GM18870 (cell line): ENCODE measurements at regions not wholly inside any gene's neighbourhood (a gene's known extent, or its start where the extent isn't known, plus 50 kb on each side); places are given as distances from the start of the nearest gene placed in this dataset.

Source experiments
- ATAC-seq: cut with Tn5 transposase; IDR thresholded peaks from one replicate; pipeline ENCODE4 v1.9.1; 2021; ENCODE audit warnings: moderate library complexity; ENCODE audit not compliant: unreplicated experiment

DNA sequence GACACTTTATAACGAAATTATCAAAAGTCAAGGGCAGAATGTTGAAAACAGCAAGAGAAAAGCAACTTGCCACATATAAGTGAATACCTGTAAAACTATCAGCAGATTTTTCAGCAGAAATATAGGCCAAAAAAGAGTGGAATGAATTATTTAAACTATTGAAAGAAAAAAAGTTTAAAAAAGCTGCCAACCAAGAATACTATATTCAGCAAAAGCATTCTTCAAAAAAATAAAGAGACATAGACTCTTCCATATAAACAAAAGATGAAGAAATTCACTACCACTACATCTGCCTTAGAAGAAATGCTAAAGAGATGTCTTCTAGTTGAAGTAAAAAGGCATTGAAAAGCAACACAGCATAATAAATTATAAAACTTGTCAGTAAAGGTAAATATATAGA, 80.6 kb upstream of the CPNE8 start:
- no peak for ATAC-seq

- no peak for ATAC-seq
These were observed 79.0 kb upstream of the CPNE8 start for GRCh38 chr12:38984388-38984787.

DNA sequence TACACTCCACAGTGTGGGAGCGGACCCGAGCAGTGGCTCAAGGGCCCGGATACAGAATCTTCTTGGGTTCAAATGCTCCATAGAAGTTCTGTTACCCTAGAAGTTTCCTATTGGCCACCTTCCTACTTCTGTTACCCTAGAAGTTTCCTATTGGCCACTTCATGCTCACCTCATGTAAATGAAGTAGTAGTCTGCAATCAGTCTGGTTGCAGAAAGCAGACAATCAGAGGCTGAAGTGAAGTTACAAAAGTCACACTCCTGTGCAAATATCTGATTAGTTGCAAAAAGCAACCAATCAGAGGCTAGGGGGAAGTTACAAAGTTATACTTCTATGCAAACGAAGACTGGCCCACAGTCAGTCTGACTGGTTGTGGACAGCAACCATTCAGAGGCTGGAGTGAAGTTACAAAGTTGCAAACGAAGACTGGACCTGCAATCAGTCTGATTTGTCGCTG, 77.8 kb upstream of the CPNE8 start:
- ATAC-seq: no peak

DNA sequence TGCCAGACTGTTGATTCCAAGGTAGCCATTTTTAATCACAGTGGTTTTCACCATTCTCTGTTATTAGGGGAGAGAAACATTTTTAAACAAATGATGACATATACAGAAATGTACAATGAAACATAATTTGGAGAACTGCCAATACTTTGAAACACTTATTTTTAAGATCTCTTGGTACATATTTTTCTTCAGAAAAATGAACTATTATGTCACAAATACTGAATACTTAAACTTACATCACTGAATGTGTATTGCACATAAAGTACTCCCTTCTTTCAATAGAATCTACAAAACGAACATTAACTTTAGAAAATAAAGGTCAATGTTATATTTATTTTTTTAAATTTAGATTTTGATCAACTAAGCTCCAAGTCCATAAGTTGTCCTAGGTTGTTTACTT, 71.7 kb upstream of the CPNE8 start:
- no peak for ATAC-seq

- no peak for ATAC-seq
These were observed 64.3 kb upstream of the CPNE8 start for GRCh38 chr12:38969706-38970105.

- ATAC-seq: no peak
These were observed 56.3 kb upstream of the CPNE8 start for GRCh38 chr12:38961683-38962082.

DNA sequence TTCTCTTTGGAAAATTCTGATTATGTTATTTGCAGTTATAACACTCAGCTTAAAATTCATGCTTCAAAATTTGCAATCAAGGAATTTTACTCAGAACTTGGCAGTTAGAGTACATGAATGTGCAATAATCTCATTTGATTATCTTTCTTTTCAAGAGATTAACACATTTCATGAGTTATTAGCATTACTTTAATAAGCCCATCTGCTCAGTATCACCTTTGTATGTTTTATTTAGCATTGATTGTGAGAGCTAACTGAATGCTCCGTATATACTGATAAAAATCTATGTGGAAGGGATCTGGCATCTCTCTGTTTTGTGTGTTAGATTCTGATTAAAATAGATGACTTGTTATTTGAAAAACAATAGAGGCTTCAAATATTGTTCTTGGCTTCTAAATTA, 55.6 kb upstream of the CPNE8 start:
- no peak for ATAC-seq

DNA sequence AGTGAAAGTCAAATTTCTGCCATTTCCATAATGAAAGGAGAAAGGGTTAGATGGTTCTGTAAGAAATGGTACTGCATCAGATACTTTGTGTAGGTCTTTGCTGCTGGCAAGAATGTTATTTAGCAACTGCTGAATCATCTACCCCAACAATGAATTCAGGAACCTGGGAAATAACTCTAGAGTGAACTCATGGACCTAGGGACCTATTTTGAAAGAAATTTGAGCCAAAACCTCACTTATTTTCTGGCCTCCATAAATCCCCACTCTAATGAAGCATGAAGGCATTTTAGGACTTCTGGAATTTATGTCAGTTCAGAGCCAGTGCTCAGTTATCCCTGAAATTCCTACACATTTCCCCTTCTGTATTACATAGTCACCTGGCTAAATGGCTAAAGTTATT, 50.9 kb upstream of the CPNE8 start:
- no peak for ATAC-seq
